ENCODE measurements at regions not wholly inside any gene's neighbourhood (a gene's known extent, or its start where the extent isn't known, plus 50 kb on each side); places are given as distances from the start of the nearest gene placed in this dataset.

DNA sequence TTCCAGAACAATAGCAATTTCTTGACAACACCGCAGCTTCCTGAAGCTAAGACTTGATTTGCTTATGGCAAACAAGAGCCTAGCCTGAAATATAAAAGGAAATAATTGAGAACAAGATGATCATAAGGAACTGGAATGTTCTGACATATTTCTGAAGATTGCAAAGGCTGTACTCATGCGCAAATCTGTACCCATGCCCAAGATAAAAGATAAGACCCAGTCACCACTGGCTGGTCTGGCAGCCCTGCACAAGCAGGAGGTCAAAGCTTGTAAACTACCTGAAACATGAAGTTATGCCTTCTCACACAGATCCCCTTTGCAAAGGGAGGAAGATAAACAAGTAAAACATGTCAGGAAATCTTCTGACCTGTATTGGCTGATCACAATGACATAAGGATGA is 160.8 kb upstream of the GYPC start:
- TF ChIP-seq, protein P1, sequence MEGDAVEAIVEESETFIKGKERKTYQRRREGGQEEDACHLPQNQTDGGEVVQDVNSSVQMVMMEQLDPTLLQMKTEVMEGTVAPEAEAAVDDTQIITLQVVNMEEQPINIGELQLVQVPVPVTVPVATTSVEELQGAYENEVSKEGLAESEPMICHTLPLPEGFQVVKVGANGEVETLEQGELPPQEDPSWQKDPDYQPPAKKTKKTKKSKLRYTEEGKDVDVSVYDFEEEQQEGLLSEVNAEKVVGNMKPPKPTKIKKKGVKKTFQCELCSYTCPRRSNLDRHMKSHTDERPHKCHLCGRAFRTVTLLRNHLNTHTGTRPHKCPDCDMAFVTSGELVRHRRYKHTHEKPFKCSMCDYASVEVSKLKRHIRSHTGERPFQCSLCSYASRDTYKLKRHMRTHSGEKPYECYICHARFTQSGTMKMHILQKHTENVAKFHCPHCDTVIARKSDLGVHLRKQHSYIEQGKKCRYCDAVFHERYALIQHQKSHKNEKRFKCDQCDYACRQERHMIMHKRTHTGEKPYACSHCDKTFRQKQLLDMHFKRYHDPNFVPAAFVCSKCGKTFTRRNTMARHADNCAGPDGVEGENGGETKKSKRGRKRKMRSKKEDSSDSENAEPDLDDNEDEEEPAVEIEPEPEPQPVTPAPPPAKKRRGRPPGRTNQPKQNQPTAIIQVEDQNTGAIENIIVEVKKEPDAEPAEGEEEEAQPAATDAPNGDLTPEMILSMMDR (IDR thresholded peaks at IDR 0.05; ENCODE audit: low read depth, low read length) = no peak
- no peak for TF ChIP-seq POLR2A (IDR thresholded peaks at IDR 0.05; ENCODE audit: extremely low read depth, insufficient read length)

Measured in NB4 (cell line).